GM18502 (cell line): ENCODE measurements at regions not wholly inside any gene's neighbourhood (a gene's known extent, or its start where the extent isn't known, plus 50 kb on each side); places are given as distances from the start of the nearest gene placed in this dataset.

Source experiments
- ATAC-seq: cut with Tn5 transposase; IDR thresholded peaks from one replicate; pipeline ENCODE4 v1.9.1; 2021; ENCODE audit warnings: mild to moderate bottlenecking; ENCODE audit not compliant: unreplicated experiment, poor library complexity

GRCh38 chr12:39062266-39062996 lies 157.0 kb upstream of the CPNE8 start:
- ATAC-seq: no peak

GRCh38 chr12:39061576-39061975 lies 156.2 kb upstream of the CPNE8 start:
- no peak for ATAC-seq

GRCh38 chr12:39048395-39048794 lies 143.0 kb upstream of the CPNE8 start:
- no peak for ATAC-seq

- no peak for ATAC-seq
Measured at GRCh38 chr12:39047539-39048262, 142.3 kb upstream of the CPNE8 start.

GRCh38 chr12:39044754-39045153 lies 139.4 kb upstream of the CPNE8 start:
- ATAC-seq: no peak

- no peak for ATAC-seq
Measured at GRCh38 chr12:39043424-39043822, 138.0 kb upstream of the CPNE8 start.

GRCh38 chr12:39040275-39040674 lies 134.9 kb upstream of the CPNE8 start:
- no peak for ATAC-seq

- no peak for ATAC-seq
Measured at GRCh38 chr12:39037115-39037514, 131.7 kb upstream of the CPNE8 start.

- ATAC-seq: no peak
Measured at GRCh38 chr12:39036105-39036504, 130.7 kb upstream of the CPNE8 start.

- ATAC-seq: no peak
Measured at GRCh38 chr12:39033782-39034181, 128.4 kb upstream of the CPNE8 start.

- ATAC-seq: no peak
Measured at GRCh38 chr12:39032448-39032847, 127.1 kb upstream of the CPNE8 start.

GRCh38 chr12:39032034-39032433 lies 126.6 kb upstream of the CPNE8 start:
- no peak for ATAC-seq

- no peak for ATAC-seq
Measured at GRCh38 chr12:39028382-39028781, 123.0 kb upstream of the CPNE8 start.

GRCh38 chr12:39012870-39013269 lies 107.5 kb upstream of the CPNE8 start:
- ATAC-seq: no peak

GRCh38 chr12:39011166-39011565 lies 105.8 kb upstream of the CPNE8 start:
- no peak for ATAC-seq

- ATAC-seq: no peak
Measured at GRCh38 chr12:39010406-39010805, 105.0 kb upstream of the CPNE8 start.

GRCh38 chr12:39007619-39008018 lies 102.2 kb upstream of the CPNE8 start:
- ATAC-seq: no peak

GRCh38 chr12:39006286-39006685 lies 100.9 kb upstream of the CPNE8 start:
- ATAC-seq: no peak

- ATAC-seq: no peak
Measured at GRCh38 chr12:39005671-39006070, 100.3 kb upstream of the CPNE8 start.

- ATAC-seq: no peak
Measured at GRCh38 chr12:39003541-39004155, 98.3 kb upstream of the CPNE8 start.

- ATAC-seq: no peak
Measured at GRCh38 chr12:39000370-39000769, 95.0 kb upstream of the CPNE8 start.
